SK-N-SH treated with all-trans-retinoic acid at 6 μM for 48 hours (cell line): ENCODE measurements at regions not wholly inside any gene's neighbourhood (a gene's known extent, or its start where the extent isn't known, plus 50 kb on each side); places are given as distances from the start of the nearest gene placed in this dataset.

ENCODE experiments used
- ATAC-seq: fragments of 200-7000 bp; cut with Tn5 transposase; 3 replicates; pipeline ENCODE4 v1.9.1; 2020; ENCODE audit warnings: mild to moderate bottlenecking, moderate library complexity
- ARNTL ChIP-seq: fragments of 450-650 bp; formaldehyde crosslinking; IDR thresholded peaks from 2 replicates; pipeline ENCODE4 v1.5.0; 2020; ENCODE audit warnings: low read depth, mild to moderate bottlenecking, moderate library complexity, borderline replicate concordance
- BACH2 ChIP-seq: fragments of 250-450 bp; sonication (Bioruptor Pico); IDR thresholded peaks from 2 replicates; pipeline ENCODE4 v1.9.0; 2021; ENCODE audit warnings: mild to moderate bottlenecking, borderline replicate concordance
- CSDC2 ChIP-seq: fragments of 250-450 bp; sonication (Bioruptor Pico); IDR thresholded peaks from 2 replicates; pipeline ENCODE4 v1.5.0; 2020; ENCODE audit warnings: mild to moderate bottlenecking, moderate library complexity
- CSRNP3 ChIP-seq: fragments of 250-450 bp; sonication (Bioruptor Pico); IDR thresholded peaks from 2 replicates; pipeline ENCODE4 v1.5.1; 2021; ENCODE audit warnings: mild to moderate bottlenecking, moderate library complexity
- ISL1 ChIP-seq: fragments of 250-450 bp; sonication (Bioruptor Pico); IDR thresholded peaks from 2 replicates; pipeline ENCODE4 v2.1.2; 2022; ENCODE audit warnings: mild to moderate bottlenecking, moderate library complexity
- OSR1 ChIP-seq: fragments of 250-450 bp; sonication (Bioruptor Pico); IDR thresholded peaks from 2 replicates; pipeline ENCODE4 v1.8.0; 2022; ENCODE audit warnings: moderate library complexity, mild to moderate bottlenecking, inconsistent platforms
- POU6F1 ChIP-seq: fragments of 250-450 bp; sonication (Bioruptor Pico); IDR thresholded peaks from 2 replicates; pipeline ENCODE4 v1.8.0; 2021; ENCODE audit warnings: low read depth, mild to moderate bottlenecking, moderate library complexity, borderline replicate concordance
- PPARA ChIP-seq: fragments of 250-450 bp; sonication (Bioruptor Pico); IDR thresholded peaks from 2 replicates; pipeline ENCODE4 v1.5.0; 2020; ENCODE audit warnings: mild to moderate bottlenecking, borderline replicate concordance
- RARB ChIP-seq: fragments of 250-450 bp; sonication (Bioruptor Pico); IDR thresholded peaks from 2 replicates; pipeline ENCODE4 v1.8.0; 2021; ENCODE audit warnings: mild to moderate bottlenecking, moderate library complexity
- SNAI2 ChIP-seq: fragments of 250-450 bp; sonication (Bioruptor Pico); IDR thresholded peaks from 2 replicates; pipeline ENCODE4 v1.5.0; 2020; ENCODE audit warnings: mild to moderate bottlenecking, moderate library complexity
- TCF4 ChIP-seq: fragments of 250-450 bp; sonication (Bioruptor Pico); IDR thresholded peaks from 2 replicates; pipeline ENCODE4 v1.8.0; 2021; ENCODE audit warnings: mild to moderate bottlenecking, moderate library complexity, borderline replicate concordance
- TOX ChIP-seq: fragments of 250-450 bp; sonication (Bioruptor Pico); IDR thresholded peaks from 2 replicates; pipeline ENCODE4 v1.8.0; 2021; ENCODE audit warnings: mild to moderate bottlenecking, moderate library complexity, borderline replicate concordance
- ZC3H10 ChIP-seq: fragments of 250-450 bp; sonication (Bioruptor Pico); IDR thresholded peaks from 2 replicates; pipeline ENCODE4 v1.5.1; 2021; ENCODE audit warnings: mild to moderate bottlenecking, moderate library complexity
- ZFP3 ChIP-seq: fragments of 250-450 bp; sonication (Bioruptor Pico); IDR thresholded peaks from 2 replicates; pipeline ENCODE4 v1.5.0; 2020; ENCODE audit warnings: mild to moderate bottlenecking, moderate library complexity
- ZFP30 ChIP-seq: fragments of 450-650 bp; formaldehyde crosslinking; IDR thresholded peaks from 2 replicates; pipeline ENCODE4 v1.5.0; 2022; ENCODE audit warnings: mild to moderate bottlenecking, moderate library complexity
- ZNF565 ChIP-seq: fragments of 450-650 bp; formaldehyde crosslinking; conservative IDR thresholded peaks from 2 replicates; pipeline ENCODE4 v1.5.0; 2020; ENCODE audit warnings: low read depth, mild to moderate bottlenecking, moderate library complexity
- ZNF70 ChIP-seq: fragments of 450-650 bp; formaldehyde crosslinking; IDR thresholded peaks from 2 replicates; pipeline ENCODE4 v1.5.0; 2020; ENCODE audit warnings: mild to moderate bottlenecking, moderate library complexity
- ZNF8 ChIP-seq: fragments of 450-650 bp; formaldehyde crosslinking; IDR thresholded peaks from 2 replicates; pipeline ENCODE4 v1.5.0; 2020; ENCODE audit warnings: mild to moderate bottlenecking, moderate library complexity
- TF ChIP-seq, protein P1 (sequence below): fragments of 250-450 bp; sonication (Bioruptor Pico); IDR thresholded peaks from 2 replicates; pipeline ENCODE4 v1.5.0; 2020; ENCODE audit warnings: mild to moderate bottlenecking, moderate library complexity

DNA sequence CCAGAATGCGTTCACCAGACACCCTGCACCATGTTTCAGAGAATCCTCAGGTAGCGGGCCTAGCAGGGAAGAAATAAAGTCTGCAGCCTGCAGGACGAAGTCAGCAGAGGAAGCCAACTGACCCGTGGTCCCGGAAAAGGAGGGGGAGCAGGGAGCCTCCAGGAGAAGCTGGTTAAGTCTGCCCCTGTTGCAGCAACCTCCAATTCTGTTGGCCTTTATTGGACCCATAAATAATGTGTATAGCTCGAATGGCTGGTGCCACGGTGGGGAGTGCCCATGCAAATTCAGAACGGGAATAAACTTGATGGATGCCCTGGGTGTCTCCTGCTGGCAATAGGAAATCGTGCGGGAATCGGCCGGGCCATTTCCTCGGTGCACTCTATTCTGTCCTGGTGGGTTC is 254.1 kb downstream of the AJAP1 start:
- ATAC-seq: no peak
- TF ChIP-seq ZFP3 (CRISPR knock-in tag) (no peak), ZFP30 (CRISPR knock-in tag) (no peak), TOX (CRISPR knock-in tag) (no peak), ZNF565 (CRISPR knock-in tag) (no peak), ZNF70 (CRISPR knock-in tag) (no peak), ZC3H10 (CRISPR knock-in tag) (no peak), ARNTL (CRISPR knock-in tag) (no peak), TCF4 (CRISPR knock-in tag) (no peak), ISL1 (CRISPR knock-in tag) (no peak), CSDC2 (CRISPR knock-in tag) (no peak), PPARA (CRISPR knock-in tag) (no peak), SNAI2 (CRISPR knock-in tag) (no peak), CSRNP3 (CRISPR knock-in tag) (no peak)

DNA sequence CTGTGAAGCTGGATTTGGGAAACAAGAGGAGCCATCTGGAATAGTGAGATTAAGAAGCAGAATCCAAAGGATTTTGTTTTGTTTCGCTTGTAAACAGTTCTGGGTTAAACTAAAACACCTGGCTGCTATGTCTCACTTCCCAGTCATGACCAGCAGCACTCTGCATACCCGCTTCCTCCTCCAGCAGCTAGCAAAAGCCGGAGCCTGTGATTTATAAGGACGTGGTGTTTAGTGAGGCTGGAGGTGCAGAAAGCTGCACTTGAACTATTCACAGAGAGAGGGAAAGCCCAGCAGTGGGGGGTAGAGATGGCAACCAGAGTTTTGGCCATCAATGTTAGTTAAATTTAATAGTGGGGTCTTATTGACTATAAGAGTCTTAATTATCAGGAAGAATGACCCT is 240.2 kb downstream of the AJAP1 start:
- no peak for TF ChIP-seq POU6F1 (CRISPR knock-in tag)
- TF ChIP-seq, all 23 proteins: peak for 0
- ATAC-seq: no peak

DNA sequence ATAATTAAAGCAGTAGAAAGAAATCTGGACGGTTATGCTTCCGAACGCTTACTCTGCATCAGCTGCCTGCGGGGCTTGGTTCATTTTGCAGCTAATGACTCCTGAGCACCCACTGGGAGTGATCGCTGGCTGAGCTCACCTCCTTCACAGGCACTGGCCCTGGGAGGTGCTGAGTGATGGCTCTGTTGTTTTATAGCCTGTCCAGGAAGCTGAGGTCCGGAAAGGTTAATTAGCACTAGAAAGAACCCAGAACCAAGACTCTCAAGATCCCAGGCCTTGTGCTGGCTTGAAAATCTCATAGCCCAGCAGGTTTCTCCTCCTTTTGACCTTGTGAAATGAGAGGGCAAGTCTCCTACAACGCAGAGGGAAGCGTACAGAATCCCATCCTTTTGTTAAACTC is 226.2 kb downstream of the AJAP1 start:
- no peak for ATAC-seq
- TF ChIP-seq ZNF565 (CRISPR knock-in tag) (no peak), RARB (CRISPR knock-in tag) (no peak), ZNF70 (CRISPR knock-in tag) (no peak), ZFP30 (CRISPR knock-in tag) (no peak), SNAI2 (CRISPR knock-in tag) (no peak), TCF4 (CRISPR knock-in tag) (no peak), CSDC2 (CRISPR knock-in tag) (no peak), ISL1 (CRISPR knock-in tag) (no peak), ZC3H10 (CRISPR knock-in tag) (no peak), PPARA (CRISPR knock-in tag) (no peak), POU6F1 (CRISPR knock-in tag) (no peak), ZFP3 (CRISPR knock-in tag) (no peak), BACH2 (CRISPR knock-in tag) (no peak)

DNA sequence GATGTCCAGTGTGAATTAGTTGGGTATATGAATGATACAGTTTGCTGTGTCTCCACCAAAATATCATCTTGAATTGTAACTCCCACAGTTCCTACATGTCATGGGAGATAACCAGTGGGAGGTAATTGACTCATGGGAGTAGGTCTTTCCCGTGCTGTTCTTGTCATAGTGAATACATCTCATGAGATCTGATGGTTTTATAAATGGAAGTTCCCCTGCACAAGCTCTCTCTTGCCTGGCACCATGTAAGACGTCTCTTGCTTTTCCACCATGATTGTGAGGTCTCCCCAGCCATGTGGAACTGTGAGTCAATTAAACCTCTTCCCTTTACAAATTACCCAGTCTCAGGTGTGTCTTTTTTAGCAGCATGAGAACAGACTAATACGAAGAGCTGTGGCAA is 223.0 kb downstream of the AJAP1 start:
- no peak for ATAC-seq
- no peak for TF ChIP-seq TCF4 (CRISPR knock-in tag)
- TF ChIP-seq ZNF70 (CRISPR knock-in tag): no peak
- TF ChIP-seq OSR1 (CRISPR knock-in tag): no peak
- TF ChIP-seq, protein P1, sequence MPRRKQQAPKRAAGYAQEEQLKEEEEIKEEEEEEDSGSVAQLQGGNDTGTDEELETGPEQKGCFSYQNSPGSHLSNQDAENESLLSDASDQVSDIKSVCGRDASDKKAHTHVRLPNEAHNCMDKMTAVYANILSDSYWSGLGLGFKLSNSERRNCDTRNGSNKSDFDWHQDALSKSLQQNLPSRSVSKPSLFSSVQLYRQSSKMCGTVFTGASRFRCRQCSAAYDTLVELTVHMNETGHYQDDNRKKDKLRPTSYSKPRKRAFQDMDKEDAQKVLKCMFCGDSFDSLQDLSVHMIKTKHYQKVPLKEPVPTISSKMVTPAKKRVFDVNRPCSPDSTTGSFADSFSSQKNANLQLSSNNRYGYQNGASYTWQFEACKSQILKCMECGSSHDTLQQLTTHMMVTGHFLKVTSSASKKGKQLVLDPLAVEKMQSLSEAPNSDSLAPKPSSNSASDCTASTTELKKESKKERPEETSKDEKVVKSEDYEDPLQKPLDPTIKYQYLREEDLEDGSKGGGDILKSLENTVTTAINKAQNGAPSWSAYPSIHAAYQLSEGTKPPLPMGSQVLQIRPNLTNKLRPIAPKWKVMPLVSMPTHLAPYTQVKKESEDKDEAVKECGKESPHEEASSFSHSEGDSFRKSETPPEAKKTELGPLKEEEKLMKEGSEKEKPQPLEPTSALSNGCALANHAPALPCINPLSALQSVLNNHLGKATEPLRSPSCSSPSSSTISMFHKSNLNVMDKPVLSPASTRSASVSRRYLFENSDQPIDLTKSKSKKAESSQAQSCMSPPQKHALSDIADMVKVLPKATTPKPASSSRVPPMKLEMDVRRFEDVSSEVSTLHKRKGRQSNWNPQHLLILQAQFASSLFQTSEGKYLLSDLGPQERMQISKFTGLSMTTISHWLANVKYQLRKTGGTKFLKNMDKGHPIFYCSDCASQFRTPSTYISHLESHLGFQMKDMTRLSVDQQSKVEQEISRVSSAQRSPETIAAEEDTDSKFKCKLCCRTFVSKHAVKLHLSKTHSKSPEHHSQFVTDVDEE (CRISPR knock-in tag): no peak
- TF ChIP-seq ZC3H10 (CRISPR knock-in tag): no peak
- TF ChIP-seq ZFP30 (CRISPR knock-in tag): no peak
- TF ChIP-seq POU6F1 (CRISPR knock-in tag): no peak
- TF ChIP-seq BACH2 (CRISPR knock-in tag): no peak
- no peak for TF ChIP-seq CSRNP3 (CRISPR knock-in tag)
- no peak for TF ChIP-seq PPARA (CRISPR knock-in tag)
- TF ChIP-seq ZNF8 (CRISPR knock-in tag): no peak
- TF ChIP-seq TOX (CRISPR knock-in tag): no peak
